HepG2 (cell line): ENCODE measurements at regions not wholly inside any gene's neighbourhood (a gene's known extent, or its start where the extent isn't known, plus 50 kb on each side); places are given as distances from the start of the nearest gene placed in this dataset.

Experiments
- ATAC-seq: fragments of 200-7000 bp; cut with Tn5 transposase; 3 replicates; pipeline ENCODE4 v1.9.1; 2020; ENCODE audit warnings: mild to moderate bottlenecking, moderate library complexity
- BruUV-seq: library from RNA; stranded (reverse); fragments of 400-500 nt; replicated peaks from 2 replicates; lab custom pipeline; 2021; lab: Mats Ljungman, UMichigan
- CTCF ChIA-PET: fragments of 300-600 bp; formaldehyde crosslinking; extraction: SDS; loops from one replicate; lab custom pipeline; 2021; ENCODE audit warnings: low total read pairs, inconsistent platforms, low intra/inter-chr PET ratio; lab: Yijun Ruan, JAX
- POLR2A ChIA-PET: fragments of 350-600 bp; sonication (Branson Sonifier 250); formaldehyde crosslinking; loops from one replicate; lab custom pipeline; 2020; ENCODE audit warnings: antibody characterized with exemption, inconsistent platforms; lab: Yijun Ruan, JAX
- DNase-seq: peaks from one replicate; pipeline ENCODE4 v3.0.0-alpha.2; 2015; ENCODE audit warnings: low spot score
- FAIRE-seq: peaks from 3 replicates; lab custom pipeline; 2011; peaks lifted over from hg19 to GRCh38; lab: Jason Lieb, UNC
- H2AFZ ChIP-seq: one replicate; pipeline ENCODE4 v1.6.1; 2011; ENCODE audit warnings: low read length, inconsistent platforms
- H3K27ac ChIP-seq: fragments of 300-600 bp; 3 replicates; pipeline ENCODE4 v1.8.0; 2011; ENCODE audit warnings: mixed run types, mild to moderate bottlenecking, mixed read lengths, low read length, inconsistent platforms; ENCODE audit not compliant: insufficient read depth; ENCODE audit errors: extremely low read length
- H3K27me3 ChIP-seq, 2 experiments: fragments of 200-600 bp in 1 of 2; 2 replicates in 1 of 2; 3 replicates in 1 of 2; pipeline versions ENCODE4 v1.6.0 to v1.8.0; 2011; ENCODE audit warnings: low read length in 2 of 2, mild to moderate bottlenecking in 2 of 2, moderate library complexity in 2 of 2, inconsistent platforms in 1 of 2; ENCODE audit not compliant: insufficient read depth in 2 of 2, control insufficient read depth in 1 of 2
- H3K36me3 ChIP-seq, 2 experiments: fragments of 200-600 bp in 1 of 2; replicated peaks in 1 of 2; 2 replicates in 1 of 2; 3 replicates in 1 of 2; pipeline versions ENCODE4 v1.5.1 to v1.8.0; 2011; ENCODE audit warnings: low read length in 2 of 2, inconsistent platforms in 1 of 2; ENCODE audit not compliant: insufficient read depth in 2 of 2, control insufficient read depth in 1 of 2
- H3K4me1 ChIP-seq: 2 replicates; pipeline ENCODE4 v1.5.1; 2012; ENCODE audit warnings: low read length, inconsistent platforms; ENCODE audit not compliant: insufficient read depth
- H3K4me2 ChIP-seq: 2 replicates; pipeline ENCODE4 v1.6.0; 2011; ENCODE audit warnings: low read depth, low read length, inconsistent platforms
- H3K4me3 ChIP-seq, 3 experiments: fragments of 200-600 bp in 1 of 3; sonication (generic), shearing (Covaris generic) in 1 of 3; replicated peaks in 1 of 3; 2 replicates each; pipeline ENCODE4 v1.5.1; 2011 to 2016; ENCODE audit warnings: low read length in 3 of 3, inconsistent platforms in 2 of 3, low read depth in 2 of 3, mild to moderate bottlenecking in 2 of 3, control low read depth in 1 of 3, mixed read lengths in 1 of 3; ENCODE audit not compliant: insufficient read depth in 1 of 3
- H3K79me2 ChIP-seq: one replicate; pipeline ENCODE4 v1.6.1; 2011; ENCODE audit warnings: low read length, inconsistent platforms; ENCODE audit not compliant: insufficient read depth
- H3K9ac ChIP-seq: 2 replicates; pipeline ENCODE4 v1.6.0; 2011; ENCODE audit warnings: mild to moderate bottlenecking, low read depth, low read length, inconsistent platforms; ENCODE audit not compliant: insufficient read depth
- H3K9me3 ChIP-seq: 2 replicates; pipeline ENCODE4 v1.5.1; 2012; ENCODE audit warnings: mild to moderate bottlenecking, low read length
- H4K20me1 ChIP-seq: 2 replicates; pipeline ENCODE4 v1.6.0; 2011; ENCODE audit warnings: inconsistent platforms, mild to moderate bottlenecking, low read length, moderate library complexity; ENCODE audit not compliant: insufficient read depth
- ARHGAP35 ChIP-seq: sonication (generic); formaldehyde crosslinking; IDR thresholded peaks from 2 replicates; pipeline ENCODE4 v1.9.0; 2022; ENCODE audit warnings: mild to moderate bottlenecking, inconsistent platforms, moderate library complexity, missing genetic modification reagents, borderline replicate concordance
- BRD4 ChIP-seq: sonication (generic); formaldehyde crosslinking; IDR thresholded peaks from 2 replicates; pipeline ENCODE4 v1.4.0; 2020; ENCODE audit warnings: missing genetic modification reagents
- FOSL2 ChIP-seq: sonication (generic); formaldehyde crosslinking; IDR thresholded peaks from 2 replicates; pipeline ENCODE4 v1.4.0; 2020; ENCODE audit warnings: missing genetic modification reagents
- PHF20 ChIP-seq: sonication (generic); formaldehyde crosslinking; IDR thresholded peaks from 2 replicates; pipeline ENCODE4 v1.5.0; 2020; ENCODE audit warnings: mild to moderate bottlenecking, missing genetic modification reagents
- ZNF136 ChIP-seq: sonication (generic); formaldehyde crosslinking; IDR thresholded peaks from 2 replicates; pipeline ENCODE4 v1.8.1; 2022; ENCODE audit warnings: low read depth, mild to moderate bottlenecking, moderate library complexity, missing genetic modification reagents
- ZNF383 ChIP-seq: sonication (generic); formaldehyde crosslinking; IDR thresholded peaks from 2 replicates; pipeline ENCODE4 v1.4.0; 2020; ENCODE audit warnings: missing genetic modification reagents, mild to moderate bottlenecking, borderline replicate concordance
- ZNF614 ChIP-seq: IDR thresholded peaks from 2 replicates; pipeline ENCODE4 v1.6.1; 2018; ENCODE audit warnings: missing biosample characterization, missing genetic modification reagents, inconsistent platforms, borderline replicate concordance
- ZNF652 ChIP-seq: IDR thresholded peaks from 2 replicates; pipeline ENCODE4 v1.6.1; 2016; ENCODE audit warnings: low read depth, borderline replicate concordance
- ZNF709 ChIP-seq: sonication (generic); formaldehyde crosslinking; IDR thresholded peaks from 2 replicates; pipeline ENCODE4 v1.5.0; 2020; ENCODE audit warnings: mild to moderate bottlenecking, missing genetic modification reagents
- WGBS: methylation state at CpG from one replicate; pipeline ENCODE4 v1.1.6; 2017; ENCODE audit warnings: low lambda C conversion rate; 5-methylcytosine and 5-hydroxymethylcytosine counted together
- in situ Hi-C: cut with HindIII; loops from 2 replicates; pipeline ENCODE4 v1.10.0; 2017; ENCODE audit warnings: low pct_unique_long_range_greater_than_20kb; ENCODE audit not compliant: extremely low pct_ligation_motif_present
- intact Hi-C: fragments of 100-400 bp; cut with micrococcal nuclease; formaldehyde crosslinking; loops from one replicate; pipeline ENCODE4 v1.10.0; 2022; ENCODE audit not compliant: unreplicated experiment
- TF ChIP-seq, protein P1 (sequence below): IDR thresholded peaks from 2 replicates; pipeline ENCODE4 v1.6.1; 2016; ENCODE audit warnings: mild to moderate bottlenecking, missing biosample characterization, missing genetic modification reagents
- TF ChIP-seq, protein P2 (sequence below): sonication (generic); formaldehyde crosslinking; IDR thresholded peaks from 2 replicates; pipeline ENCODE4 v1.4.0; 2020; ENCODE audit warnings: missing genetic modification reagents
- TF ChIP-seq, protein P3 (sequence below), 2 experiments: fragments of 450-650 bp in 1 of 2; sonication (generic) in 1 of 2; formaldehyde crosslinking in 1 of 2; IDR thresholded peaks; 2 replicates each; pipeline versions ENCODE4 v1.6.1 to v1.8.0; 2016 to 2022; ENCODE audit warnings: antibody characterized with exemption in 1 of 2, mild to moderate bottlenecking in 1 of 2, missing genetic modification reagents in 1 of 2

- no peak overlapping the region for H3K4me2 ChIP-seq
- no peaks in the 10 kb centered on the region for H3K27me3 ChIP-seq
- no TSS peak for BruUV-seq
- no peaks in the 10 kb centered on the region for H3K36me3 ChIP-seq
- intact Hi-C loops (no loop called here), in situ Hi-C loops (no loop called here)
- no peaks in the 10 kb centered on the region for H3K9me3 ChIP-seq
- 4% methylated on average over 4 of the region's 4 CpGs for WGBS
- H3K27ac ChIP-seq = no peak overlapping the region
- H4K20me1 ChIP-seq = no peaks in the 10 kb centered on the region
- FAIRE-seq = no peak
- no peak overlapping the region for H2AFZ ChIP-seq
- no peak overlapping the region for H3K4me3 ChIP-seq
- ATAC-seq = no peak
- no peak for DNase-seq
- CTCF ChIA-PET = no interaction called here
- H3K79me2 ChIP-seq = no peaks in the 10 kb centered on the region
- POLR2A ChIA-PET = no interaction called here
- no peak overlapping the region for H3K9ac ChIP-seq
- no peaks in the 10 kb centered on the region for H3K4me1 ChIP-seq
- TF ChIP-seq ARHGAP35 (CRISPR knock-in tag) (no peak), ZNF614 (CRISPR knock-in tag) (no peak), BRD4 (no peak), ZNF709 (CRISPR knock-in tag) (no peak), ZNF383 (CRISPR knock-in tag) (no peak), ZNF136 (CRISPR knock-in tag) (no peak), PHF20 (CRISPR knock-in tag) (no peak), ZNF652 (CRISPR knock-in tag) (no peak), FOSL2 (CRISPR knock-in tag) (no peak)
- TF ChIP-seq, protein P1, sequence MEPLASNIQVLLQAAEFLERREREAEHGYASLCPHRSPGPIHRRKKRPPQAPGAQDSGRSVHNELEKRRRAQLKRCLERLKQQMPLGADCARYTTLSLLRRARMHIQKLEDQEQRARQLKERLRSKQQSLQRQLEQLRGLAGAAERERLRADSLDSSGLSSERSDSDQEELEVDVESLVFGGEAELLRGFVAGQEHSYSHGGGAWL (CRISPR knock-in tag) = no peak
- TF ChIP-seq, protein P2, sequence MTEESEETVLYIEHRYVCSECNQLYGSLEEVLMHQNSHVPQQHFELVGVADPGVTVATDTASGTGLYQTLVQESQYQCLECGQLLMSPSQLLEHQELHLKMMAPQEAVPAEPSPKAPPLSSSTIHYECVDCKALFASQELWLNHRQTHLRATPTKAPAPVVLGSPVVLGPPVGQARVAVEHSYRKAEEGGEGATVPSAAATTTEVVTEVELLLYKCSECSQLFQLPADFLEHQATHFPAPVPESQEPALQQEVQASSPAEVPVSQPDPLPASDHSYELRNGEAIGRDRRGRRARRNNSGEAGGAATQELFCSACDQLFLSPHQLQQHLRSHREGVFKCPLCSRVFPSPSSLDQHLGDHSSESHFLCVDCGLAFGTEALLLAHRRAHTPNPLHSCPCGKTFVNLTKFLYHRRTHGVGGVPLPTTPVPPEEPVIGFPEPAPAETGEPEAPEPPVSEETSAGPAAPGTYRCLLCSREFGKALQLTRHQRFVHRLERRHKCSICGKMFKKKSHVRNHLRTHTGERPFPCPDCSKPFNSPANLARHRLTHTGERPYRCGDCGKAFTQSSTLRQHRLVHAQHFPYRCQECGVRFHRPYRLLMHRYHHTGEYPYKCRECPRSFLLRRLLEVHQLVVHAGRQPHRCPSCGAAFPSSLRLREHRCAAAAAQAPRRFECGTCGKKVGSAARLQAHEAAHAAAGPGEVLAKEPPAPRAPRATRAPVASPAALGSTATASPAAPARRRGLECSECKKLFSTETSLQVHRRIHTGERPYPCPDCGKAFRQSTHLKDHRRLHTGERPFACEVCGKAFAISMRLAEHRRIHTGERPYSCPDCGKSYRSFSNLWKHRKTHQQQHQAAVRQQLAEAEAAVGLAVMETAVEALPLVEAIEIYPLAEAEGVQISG (CRISPR knock-in tag) = no peak
- TF ChIP-seq, protein P3, sequence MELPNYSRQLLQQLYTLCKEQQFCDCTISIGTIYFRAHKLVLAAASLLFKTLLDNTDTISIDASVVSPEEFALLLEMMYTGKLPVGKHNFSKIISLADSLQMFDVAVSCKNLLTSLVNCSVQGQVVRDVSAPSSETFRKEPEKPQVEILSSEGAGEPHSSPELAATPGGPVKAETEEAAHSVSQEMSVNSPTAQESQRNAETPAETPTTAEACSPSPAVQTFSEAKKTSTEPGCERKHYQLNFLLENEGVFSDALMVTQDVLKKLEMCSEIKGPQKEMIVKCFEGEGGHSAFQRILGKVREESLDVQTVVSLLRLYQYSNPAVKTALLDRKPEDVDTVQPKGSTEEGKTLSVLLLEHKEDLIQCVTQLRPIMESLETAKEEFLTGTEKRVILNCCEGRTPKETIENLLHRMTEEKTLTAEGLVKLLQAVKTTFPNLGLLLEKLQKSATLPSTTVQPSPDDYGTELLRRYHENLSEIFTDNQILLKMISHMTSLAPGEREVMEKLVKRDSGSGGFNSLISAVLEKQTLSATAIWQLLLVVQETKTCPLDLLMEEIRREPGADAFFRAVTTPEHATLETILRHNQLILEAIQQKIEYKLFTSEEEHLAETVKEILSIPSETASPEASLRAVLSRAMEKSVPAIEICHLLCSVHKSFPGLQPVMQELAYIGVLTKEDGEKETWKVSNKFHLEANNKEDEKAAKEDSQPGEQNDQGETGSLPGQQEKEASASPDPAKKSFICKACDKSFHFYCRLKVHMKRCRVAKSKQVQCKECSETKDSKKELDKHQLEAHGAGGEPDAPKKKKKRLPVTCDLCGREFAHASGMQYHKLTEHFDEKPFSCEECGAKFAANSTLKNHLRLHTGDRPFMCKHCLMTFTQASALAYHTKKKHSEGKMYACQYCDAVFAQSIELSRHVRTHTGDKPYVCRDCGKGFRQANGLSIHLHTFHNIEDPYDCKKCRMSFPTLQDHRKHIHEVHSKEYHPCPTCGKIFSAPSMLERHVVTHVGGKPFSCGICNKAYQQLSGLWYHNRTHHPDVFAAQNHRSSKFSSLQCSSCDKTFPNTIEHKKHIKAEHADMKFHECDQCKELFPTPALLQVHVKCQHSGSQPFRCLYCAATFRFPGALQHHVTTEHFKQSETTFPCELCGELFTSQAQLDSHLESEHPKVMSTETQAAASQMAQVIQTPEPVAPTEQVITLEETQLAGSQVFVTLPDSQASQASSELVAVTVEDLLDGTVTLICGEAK (IDR thresholded peaks at IDR 0.05) = no peak
- TF ChIP-seq, protein P3 (CRISPR knock-in tag; IDR thresholded peaks at IDR 0.05) = no peak
Measured at GRCh38 chr18:68439642-68440041, 275.3 kb downstream of the TMX3 start.
